ENCODE measurements at regions not wholly inside any gene's neighbourhood (a gene's known extent, or its start where the extent isn't known, plus 50 kb on each side); places are given as distances from the start of the nearest gene placed in this dataset.

DNA sequence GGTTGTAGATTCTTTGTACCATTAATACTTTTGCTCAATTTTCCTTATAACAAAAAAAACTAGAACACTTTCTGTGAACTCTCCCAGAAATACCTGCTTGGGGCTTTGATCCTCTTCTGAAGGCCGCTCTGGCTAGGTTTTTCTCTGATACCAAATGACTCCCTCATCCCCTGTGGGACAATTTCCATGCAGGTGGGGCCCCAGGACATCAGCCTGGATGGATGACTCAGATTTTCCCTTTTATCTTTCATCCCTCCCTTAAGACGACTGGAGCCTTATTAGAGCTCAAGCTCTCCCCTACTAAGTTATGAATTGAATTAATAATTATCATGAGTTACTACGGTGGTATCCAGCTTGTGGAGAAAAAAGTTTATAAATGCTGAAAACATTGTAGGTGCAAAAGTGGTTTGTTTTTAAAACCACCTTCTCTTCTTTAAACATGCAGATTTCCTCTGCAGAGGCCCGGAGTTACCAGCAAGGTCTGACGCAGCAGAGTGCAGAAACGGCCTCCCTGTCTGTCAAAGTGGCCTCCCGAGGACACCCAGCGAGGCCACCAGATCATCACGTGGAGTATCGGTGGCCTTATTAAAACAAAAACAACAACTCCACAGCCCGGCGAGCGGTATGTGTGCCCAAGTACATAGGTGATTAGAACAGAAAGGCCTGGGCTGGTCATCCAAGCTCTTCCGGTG, 50.8 kb upstream of the IRX4 start:
- no peak for DNase-seq
- intact Hi-C loops (cut with micrococcal nuclease): no loop called here
- no peak overlapping the region for H3K4me3 Mint-ChIP-seq
- peaks cover 25% of the 10 kb centered on the region for H3K27me3 Mint-ChIP-seq
- no peaks in the 10 kb centered on the region for H3K4me1 Mint-ChIP-seq
- no peaks in the 10 kb centered on the region for H3K36me3 Mint-ChIP-seq (ENCODE audit: low read depth)
- H3K27ac Mint-ChIP-seq: no peak overlapping the region
- no peaks in the 10 kb centered on the region for H3K9me3 Mint-ChIP-seq

All from activated CD4-positive, alpha-beta T cell treated with anti-CD3 and anti-CD28 coated beads, Interleukin-2, amount 10 ng/mL, durations not matched to agents 24 days and 14 days (primary cell).